HEK293 (cell line): ENCODE measurements at regions not wholly inside any gene's neighbourhood (a gene's known extent, or its start where the extent isn't known, plus 50 kb on each side); places are given as distances from the start of the nearest gene placed in this dataset.

Source experiments
- HOXA7 ChIP-seq: sonication (generic); formaldehyde crosslinking; IDR thresholded peaks from 2 replicates; pipeline ENCODE4 v1.8.1; 2022; ENCODE audit warnings: missing genetic modification reagents, borderline replicate concordance
- SALL2 ChIP-seq: fragments of 450-650 bp; formaldehyde crosslinking; IDR thresholded peaks from 2 replicates; pipeline ENCODE4 v1.5.0; 2017; ENCODE audit warnings: missing biosample characterization, mild to moderate bottlenecking, missing genetic modification characterization, borderline replicate concordance
- TCF7L2 ChIP-seq: IDR thresholded peaks from 2 replicates; pipeline ENCODE4 v1.6.1; 2011; ENCODE audit warnings: low read depth, mild to moderate bottlenecking, inconsistent platforms, low read length, moderate library complexity, borderline replicate concordance
- TRIM28 ChIP-seq: IDR thresholded peaks from 2 replicates; pipeline ENCODE4 v1.6.1; 2011; ENCODE audit warnings: low read length, control low read depth, borderline replicate concordance
- ZFP3 ChIP-seq: fragments of 450-650 bp; formaldehyde crosslinking; IDR thresholded peaks from 2 replicates; pipeline ENCODE4 v1.5.1; 2016; ENCODE audit warnings: low read depth, missing biosample characterization, missing genetic modification characterization
- ZNF121 ChIP-seq: fragments of 450-650 bp; formaldehyde crosslinking; IDR thresholded peaks from 2 replicates; pipeline ENCODE4 v1.5.1; 2016; ENCODE audit warnings: missing biosample characterization, missing genetic modification characterization
- ZNF223 ChIP-seq: fragments of 450-650 bp; formaldehyde crosslinking; IDR thresholded peaks from 2 replicates; pipeline ENCODE4 v1.5.1; 2016; ENCODE audit warnings: missing biosample characterization, missing genetic modification characterization
- ZNF274 ChIP-seq, 2 experiments: fragments of 200-500 bp in 1 of 2; fragments of 450-650 bp in 1 of 2; sonication (Bioruptor generic) in 1 of 2; formaldehyde crosslinking in 1 of 2; IDR thresholded peaks; 2 replicates each; pipeline versions ENCODE4 v1.5.1 to v1.6.1; 2014 to 2016; ENCODE audit warnings: borderline replicate concordance in 1 of 2, inconsistent platforms in 1 of 2, low read length in 1 of 2, missing biosample characterization in 1 of 2, missing genetic modification characterization in 1 of 2
- ZNF585B ChIP-seq: fragments of 450-650 bp; formaldehyde crosslinking; IDR thresholded peaks from 2 replicates; pipeline ENCODE4 v1.5.1; 2016; ENCODE audit warnings: missing biosample characterization, missing genetic modification characterization
- ZNF629 ChIP-seq: fragments of 450-650 bp; formaldehyde crosslinking; IDR thresholded peaks from 2 replicates; pipeline ENCODE4 v1.5.1; 2017; ENCODE audit warnings: missing biosample characterization, missing genetic modification characterization
- TF ChIP-seq, protein P1 (sequence below): fragments of 450-650 bp; formaldehyde crosslinking; IDR thresholded peaks from 2 replicates; pipeline ENCODE4 v1.5.1; 2016; ENCODE audit warnings: missing biosample characterization, missing genetic modification characterization
- TF ChIP-seq, protein P2 (sequence below): fragments of 450-650 bp; formaldehyde crosslinking; IDR thresholded peaks from 2 replicates; pipeline ENCODE4 v1.5.1; 2016; ENCODE audit warnings: missing biosample characterization, missing genetic modification characterization
- TF ChIP-seq, protein P3 (sequence below): fragments of 450-650 bp; formaldehyde crosslinking; IDR thresholded peaks from 2 replicates; pipeline ENCODE4 v1.5.1; 2016; ENCODE audit warnings: missing biosample characterization, missing genetic modification characterization
- TF ChIP-seq, protein P4 (sequence below): fragments of 450-650 bp; formaldehyde crosslinking; IDR thresholded peaks from 2 replicates; pipeline ENCODE4 v1.5.1; 2016; ENCODE audit warnings: missing biosample characterization, missing genetic modification characterization

DNA sequence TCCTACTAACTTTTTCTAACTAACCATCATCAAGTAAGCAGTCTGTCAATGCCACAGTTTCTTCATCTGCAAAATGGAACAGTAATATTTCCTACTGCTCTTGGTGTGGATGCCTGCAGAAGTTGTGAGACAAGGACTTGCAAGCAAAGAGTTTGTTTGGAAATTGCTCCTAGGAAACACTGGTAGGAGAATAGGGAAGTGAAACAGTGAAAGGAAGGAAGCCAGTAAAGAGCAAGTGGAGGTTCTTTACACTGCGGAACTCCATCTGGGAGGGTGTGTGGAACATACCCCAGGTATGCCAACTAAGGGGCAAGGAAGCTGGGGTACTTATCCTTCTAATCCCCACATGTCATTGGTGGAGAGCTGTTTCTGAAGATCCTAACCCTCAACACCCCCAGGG is 119.9 kb downstream of the FOXD1 start:
- TF ChIP-seq HOXA7 (CRISPR knock-in tag) (no peak), ZNF223 (no peak), ZNF121 (tag by site-specific recombination) (no peak), ZNF585B (tag by site-specific recombination) (no peak), SALL2 (no peak), ZNF629 (no peak), ZFP3 (tag by site-specific recombination) (no peak), TCF7L2 (no peak), ZNF274 (IDR thresholded peaks at IDR 0.05; ENCODE audit: low read length) (no peak), ZNF274 (tag by site-specific recombination; IDR thresholded peaks at IDR 0.05; ENCODE audit: borderline replicate concordance) (no peak), TRIM28 (no peak)
- TF ChIP-seq, protein P1, sequence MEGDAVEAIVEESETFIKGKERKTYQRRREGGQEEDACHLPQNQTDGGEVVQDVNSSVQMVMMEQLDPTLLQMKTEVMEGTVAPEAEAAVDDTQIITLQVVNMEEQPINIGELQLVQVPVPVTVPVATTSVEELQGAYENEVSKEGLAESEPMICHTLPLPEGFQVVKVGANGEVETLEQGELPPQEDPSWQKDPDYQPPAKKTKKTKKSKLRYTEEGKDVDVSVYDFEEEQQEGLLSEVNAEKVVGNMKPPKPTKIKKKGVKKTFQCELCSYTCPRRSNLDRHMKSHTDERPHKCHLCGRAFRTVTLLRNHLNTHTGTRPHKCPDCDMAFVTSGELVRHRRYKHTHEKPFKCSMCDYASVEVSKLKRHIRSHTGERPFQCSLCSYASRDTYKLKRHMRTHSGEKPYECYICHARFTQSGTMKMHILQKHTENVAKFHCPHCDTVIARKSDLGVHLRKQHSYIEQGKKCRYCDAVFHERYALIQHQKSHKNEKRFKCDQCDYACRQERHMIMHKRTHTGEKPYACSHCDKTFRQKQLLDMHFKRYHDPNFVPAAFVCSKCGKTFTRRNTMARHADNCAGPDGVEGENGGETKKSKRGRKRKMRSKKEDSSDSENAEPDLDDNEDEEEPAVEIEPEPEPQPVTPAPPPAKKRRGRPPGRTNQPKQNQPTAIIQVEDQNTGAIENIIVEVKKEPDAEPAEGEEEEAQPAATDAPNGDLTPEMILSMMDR (tag by site-specific recombination) = no peak
- TF ChIP-seq, protein P2, sequence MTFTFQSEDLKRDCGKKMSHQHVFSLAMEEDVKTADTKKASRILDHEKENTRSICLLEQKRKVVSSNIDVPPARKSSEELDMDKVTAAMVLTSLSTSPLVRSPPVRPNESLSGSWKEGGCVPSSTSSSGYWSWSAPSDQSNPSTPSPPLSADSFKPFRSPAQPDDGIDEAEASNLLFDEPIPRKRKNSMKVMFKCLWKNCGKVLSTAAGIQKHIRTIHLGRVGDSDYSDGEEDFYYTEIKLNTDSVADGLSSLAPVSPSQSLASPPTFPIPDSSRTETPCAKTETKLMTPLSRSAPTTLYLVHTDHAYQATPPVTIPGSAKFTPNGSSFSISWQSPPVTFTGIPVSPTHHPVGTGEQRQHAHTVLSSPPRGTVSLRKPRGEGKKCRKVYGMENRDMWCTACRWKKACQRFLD = no peak
- TF ChIP-seq, protein P3, sequence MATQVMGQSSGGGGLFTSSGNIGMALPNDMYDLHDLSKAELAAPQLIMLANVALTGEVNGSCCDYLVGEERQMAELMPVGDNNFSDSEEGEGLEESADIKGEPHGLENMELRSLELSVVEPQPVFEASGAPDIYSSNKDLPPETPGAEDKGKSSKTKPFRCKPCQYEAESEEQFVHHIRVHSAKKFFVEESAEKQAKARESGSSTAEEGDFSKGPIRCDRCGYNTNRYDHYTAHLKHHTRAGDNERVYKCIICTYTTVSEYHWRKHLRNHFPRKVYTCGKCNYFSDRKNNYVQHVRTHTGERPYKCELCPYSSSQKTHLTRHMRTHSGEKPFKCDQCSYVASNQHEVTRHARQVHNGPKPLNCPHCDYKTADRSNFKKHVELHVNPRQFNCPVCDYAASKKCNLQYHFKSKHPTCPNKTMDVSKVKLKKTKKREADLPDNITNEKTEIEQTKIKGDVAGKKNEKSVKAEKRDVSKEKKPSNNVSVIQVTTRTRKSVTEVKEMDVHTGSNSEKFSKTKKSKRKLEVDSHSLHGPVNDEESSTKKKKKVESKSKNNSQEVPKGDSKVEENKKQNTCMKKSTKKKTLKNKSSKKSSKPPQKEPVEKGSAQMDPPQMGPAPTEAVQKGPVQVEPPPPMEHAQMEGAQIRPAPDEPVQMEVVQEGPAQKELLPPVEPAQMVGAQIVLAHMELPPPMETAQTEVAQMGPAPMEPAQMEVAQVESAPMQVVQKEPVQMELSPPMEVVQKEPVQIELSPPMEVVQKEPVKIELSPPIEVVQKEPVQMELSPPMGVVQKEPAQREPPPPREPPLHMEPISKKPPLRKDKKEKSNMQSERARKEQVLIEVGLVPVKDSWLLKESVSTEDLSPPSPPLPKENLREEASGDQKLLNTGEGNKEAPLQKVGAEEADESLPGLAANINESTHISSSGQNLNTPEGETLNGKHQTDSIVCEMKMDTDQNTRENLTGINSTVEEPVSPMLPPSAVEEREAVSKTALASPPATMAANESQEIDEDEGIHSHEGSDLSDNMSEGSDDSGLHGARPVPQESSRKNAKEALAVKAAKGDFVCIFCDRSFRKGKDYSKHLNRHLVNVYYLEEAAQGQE (tag by site-specific recombination) = no peak
- TF ChIP-seq, protein P4, sequence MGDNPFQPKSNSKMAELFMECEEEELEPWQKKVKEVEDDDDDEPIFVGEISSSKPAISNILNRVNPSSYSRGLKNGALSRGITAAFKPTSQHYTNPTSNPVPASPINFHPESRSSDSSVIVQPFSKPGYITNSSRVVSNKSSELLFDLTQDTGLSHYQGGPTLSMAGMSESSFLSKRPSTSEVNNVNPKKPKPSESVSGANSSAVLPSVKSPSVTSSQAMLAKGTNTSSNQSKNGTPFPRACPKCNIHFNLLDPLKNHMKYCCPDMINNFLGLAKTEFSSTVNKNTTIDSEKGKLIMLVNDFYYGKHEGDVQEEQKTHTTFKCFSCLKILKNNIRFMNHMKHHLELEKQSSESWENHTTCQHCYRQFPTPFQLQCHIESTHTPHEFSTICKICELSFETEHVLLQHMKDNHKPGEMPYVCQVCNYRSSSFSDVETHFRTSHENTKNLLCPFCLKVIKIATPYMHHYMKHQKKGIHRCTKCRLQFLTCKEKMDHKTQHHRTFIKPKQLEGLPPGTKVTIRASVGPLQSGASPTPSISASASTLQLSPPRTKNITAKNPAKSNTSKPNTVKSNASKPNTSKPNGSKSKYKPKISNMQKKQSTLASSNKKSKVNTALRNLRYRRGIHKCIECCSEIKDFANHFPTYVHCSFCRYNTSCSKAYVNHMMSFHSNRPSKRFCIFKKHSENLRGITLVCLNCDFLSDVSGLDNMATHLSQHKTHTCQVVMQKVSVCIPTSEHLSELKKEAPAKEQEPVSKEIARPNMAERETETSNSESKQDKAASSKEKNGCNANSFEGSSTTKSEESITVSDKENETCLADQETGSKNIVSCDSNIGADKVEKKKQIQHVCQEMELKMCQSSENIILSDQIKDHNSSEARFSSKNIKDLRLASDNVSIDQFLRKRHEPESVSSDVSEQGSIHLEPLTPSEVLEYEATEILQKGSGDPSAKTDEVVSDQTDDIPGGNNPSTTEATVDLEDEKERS (tag by site-specific recombination) = no peak
